SJCRH30 (cell line): ENCODE measurements at regions not wholly inside any gene's neighbourhood (a gene's known extent, or its start where the extent isn't known, plus 50 kb on each side); places are given as distances from the start of the nearest gene placed in this dataset.
A peak's percentile ranks its signal among the peaks of the same experiment; 100 is the strongest.

ENCODE experiments used
- DNase-seq, 2 experiments: peaks; one replicate each; pipeline ENCODE4 v3.0.0-alpha.2; 2015 to 2020
- H3K27ac ChIP-seq: fragments of 250-450 bp; sonication (Bioruptor Pico); 2 replicates; pipeline ENCODE4 v1.5.1; 2020; ENCODE audit warnings: mild to moderate bottlenecking, moderate library complexity
- H3K27me3 ChIP-seq: fragments of 250-450 bp; sonication (Bioruptor Pico); 2 replicates; pipeline ENCODE4 v1.5.1; 2020; ENCODE audit warnings: mild to moderate bottlenecking, moderate library complexity
- H3K36me3 ChIP-seq: fragments of 250-450 bp; sonication (Bioruptor Pico); 2 replicates; pipeline ENCODE4 v1.5.1; 2020; ENCODE audit warnings: mild to moderate bottlenecking, moderate library complexity
- H3K4me1 ChIP-seq: fragments of 250-450 bp; sonication (Bioruptor Pico); 2 replicates; pipeline ENCODE4 v1.5.1; 2020; ENCODE audit warnings: mild to moderate bottlenecking, moderate library complexity
- H3K4me3 ChIP-seq: fragments of 250-450 bp; sonication (Bioruptor Pico); 2 replicates; pipeline ENCODE4 v1.5.1; 2020; ENCODE audit warnings: mild to moderate bottlenecking, moderate library complexity
- H3K9me3 ChIP-seq: fragments of 250-450 bp; sonication (Bioruptor Pico); replicated peaks from 2 replicates; pipeline ENCODE4 v1.5.1; 2020; ENCODE audit warnings: mild to moderate bottlenecking, moderate library complexity

DNA sequence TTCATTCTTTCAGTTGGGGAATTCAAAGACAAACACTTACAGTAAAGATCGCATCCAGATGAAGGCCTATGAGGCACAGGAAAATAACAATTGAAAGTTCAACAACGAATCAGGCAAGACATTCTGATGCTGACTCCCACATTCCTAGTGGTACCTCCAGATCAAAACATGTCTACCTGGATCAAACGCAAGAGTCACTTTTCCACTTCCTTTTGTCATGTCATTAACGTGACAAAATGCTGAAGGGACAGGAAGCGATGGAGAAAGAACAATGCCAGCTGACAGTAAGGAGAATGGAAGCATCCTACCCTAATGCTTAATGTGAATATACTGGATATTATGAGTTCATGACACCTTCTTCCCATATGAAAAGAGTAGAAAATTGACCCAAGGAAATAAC lies 365.4 kb upstream of the CDH11 start:
- Histone ChIP-seq H3K4me3 (no peak overlapping the region), H3K9me3 (no peaks in the 10 kb centered on the region), H3K4me1 (peaks cover 17% of the 10 kb centered on the region), H3K27ac (no peak overlapping the region), H3K27me3 (no peaks in the 10 kb centered on the region), H3K36me3 (no peaks in the 10 kb centered on the region)
- no peak for DNase-seq

DNA sequence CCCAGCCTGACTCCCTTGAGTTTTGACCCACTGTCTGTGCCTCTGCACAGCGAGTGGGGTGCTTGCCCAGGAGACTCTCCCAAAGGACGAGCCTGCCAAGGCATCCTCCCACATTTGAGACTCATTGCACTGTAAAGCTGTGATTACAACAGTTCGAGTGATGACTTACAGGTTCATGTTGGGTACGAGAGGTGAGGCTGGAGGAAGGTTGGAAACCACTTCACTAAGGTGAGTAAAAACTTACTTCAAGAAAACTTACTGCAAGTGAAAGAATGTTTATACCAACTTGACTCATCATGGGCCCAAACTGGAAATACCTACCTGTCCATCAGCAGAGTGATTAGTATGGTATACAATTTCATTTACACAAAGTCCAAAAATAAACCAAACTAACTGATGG lies 360.1 kb upstream of the CDH11 start:
- no peak for DNase-seq
- Histone ChIP-seq H3K4me3 (no peak overlapping the region), H3K36me3 (no peaks in the 10 kb centered on the region), H3K9me3 (no peaks in the 10 kb centered on the region), H3K4me1 (no peaks in the 10 kb centered on the region), H3K27me3 (no peaks in the 10 kb centered on the region), H3K27ac (no peak overlapping the region)

DNA sequence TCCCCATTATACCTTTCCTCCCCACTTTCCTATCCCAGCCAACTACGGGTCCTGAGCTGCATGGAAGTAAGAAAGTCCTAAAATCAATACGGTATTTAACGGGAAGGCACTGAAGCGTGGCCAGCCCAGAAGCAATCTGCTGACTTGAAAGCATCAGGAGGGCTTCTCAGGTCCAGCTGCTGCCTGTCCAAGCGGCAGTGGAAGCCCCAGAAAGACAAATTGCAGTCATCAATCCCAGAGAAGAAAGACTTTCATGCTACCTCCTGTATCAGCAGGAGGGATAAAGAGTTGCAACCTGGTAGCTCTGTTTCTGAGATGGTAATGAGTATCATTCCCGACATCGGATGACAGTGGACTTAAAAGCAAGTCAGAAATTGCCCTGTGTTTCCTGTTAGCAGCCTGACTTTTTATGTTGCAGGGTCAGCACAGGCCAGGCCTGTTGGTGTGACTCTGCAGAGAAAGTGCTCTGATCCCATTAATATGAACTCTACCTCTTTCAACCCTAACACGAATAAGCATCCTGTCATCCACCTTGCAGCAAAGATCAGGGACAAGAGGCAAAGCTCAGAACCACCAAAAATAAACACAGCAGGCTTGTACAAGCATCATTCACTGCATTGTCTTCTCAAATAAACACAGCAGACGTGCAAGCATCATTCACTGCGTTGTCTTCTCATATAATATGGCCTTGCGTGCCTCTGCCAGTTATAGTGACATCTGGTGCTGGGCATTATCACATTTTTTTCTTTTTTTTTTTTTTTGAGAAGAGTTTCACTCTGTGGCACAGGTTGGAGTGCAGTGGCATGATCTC lies 358.6 kb upstream of the CDH11 start:
- no peak for DNase-seq
- no peak overlapping the region for H3K4me3 ChIP-seq
- no peaks in the 10 kb centered on the region for H3K9me3 ChIP-seq

DNA sequence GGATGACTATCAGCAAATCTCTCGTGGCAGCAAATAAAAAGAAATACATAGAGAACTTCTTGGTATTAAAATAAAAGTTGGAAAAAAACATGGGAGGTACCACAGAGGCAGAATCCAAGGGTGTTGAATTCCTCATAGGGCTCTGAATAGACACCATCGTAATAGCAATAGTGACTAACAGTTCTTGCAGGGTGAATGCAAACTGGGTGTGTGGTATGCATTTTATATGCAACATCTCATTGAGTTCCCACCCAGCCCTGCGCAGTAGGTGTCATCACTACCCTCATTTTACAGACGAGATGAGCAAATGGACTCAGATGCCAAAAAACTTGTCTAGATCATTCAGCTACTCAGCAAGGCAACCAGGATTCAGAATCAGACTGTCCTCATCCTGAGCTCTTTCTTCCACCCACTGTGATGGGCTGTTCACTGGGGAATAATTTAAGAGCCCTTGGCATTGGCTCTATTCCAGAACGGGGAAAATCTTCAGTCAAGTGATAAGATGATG lies 354.6 kb upstream of the CDH11 start:
- no peak for DNase-seq
- Histone ChIP-seq H3K4me3 (no peak overlapping the region), H3K36me3 (no peaks in the 10 kb centered on the region), H3K9me3 (no peaks in the 10 kb centered on the region; the same call in 1 of the 2 replicates), H3K4me1 (no peaks in the 10 kb centered on the region), H3K27ac (no peak overlapping the region), H3K27me3 (no peaks in the 10 kb centered on the region)

More for the DNA sequence above, 358.6 kb upstream of the CDH11 start:
- Histone ChIP-seq H3K36me3 (no peaks in the 10 kb centered on the region), H3K27me3 (no peaks in the 10 kb centered on the region), H3K27ac (no peak overlapping the region), H3K4me1 (no peaks in the 10 kb centered on the region)

DNA sequence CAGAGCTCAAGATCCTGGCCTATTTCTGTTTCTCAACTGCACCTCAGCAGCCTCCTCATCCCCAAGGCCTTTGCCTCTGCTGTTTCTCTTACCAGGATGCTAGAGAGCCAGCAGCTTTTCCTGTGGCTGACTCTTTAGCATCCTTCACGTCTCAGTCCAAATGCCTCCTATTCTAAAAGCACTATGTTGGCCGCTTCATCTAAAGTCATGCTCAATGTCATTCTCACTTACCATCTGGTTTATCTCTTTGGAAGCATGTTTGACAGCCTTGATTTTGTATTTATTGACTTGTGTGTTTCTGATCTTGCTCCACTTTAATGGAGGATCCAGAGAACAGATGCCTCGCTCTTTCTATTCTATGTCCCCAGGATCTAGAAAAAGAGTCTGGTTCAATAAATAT lies 351.8 kb upstream of the CDH11 start:
- no peaks in the 10 kb centered on the region for H3K36me3 ChIP-seq
- H3K27me3 ChIP-seq, result no peaks in the 10 kb centered on the region
- no peak overlapping the region for H3K4me3 ChIP-seq
- DNase-seq, result no peak
- no peak overlapping the region for H3K27ac ChIP-seq
- no peaks in the 10 kb centered on the region; the same call in 1 of the 2 replicates for H3K9me3 ChIP-seq
- no peaks in the 10 kb centered on the region; the same call in 1 of the 2 replicates for H3K4me1 ChIP-seq

DNA sequence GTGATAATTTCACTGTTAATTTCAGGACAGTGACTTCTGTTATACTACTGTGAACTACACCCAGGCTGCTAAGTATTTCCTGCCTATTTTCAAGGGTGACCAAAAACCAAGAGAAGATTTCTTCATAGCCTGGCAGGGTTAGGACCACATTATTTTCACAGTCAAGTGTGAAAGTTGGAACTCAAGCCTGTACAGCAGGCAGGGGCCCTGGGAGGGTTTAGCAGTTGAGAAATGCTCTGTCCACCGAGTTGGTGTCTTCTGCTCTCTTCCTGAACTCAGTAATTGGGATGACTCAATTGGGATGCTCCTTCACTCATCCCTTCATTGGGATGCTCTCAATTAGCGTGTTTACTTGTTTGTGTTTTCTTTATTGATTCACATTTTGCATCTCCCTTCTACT lies 347.3 kb upstream of the CDH11 start:
- Histone ChIP-seq H3K4me1 (peaks cover 8% of the 10 kb centered on the region), H3K4me3 (no peak overlapping the region), H3K9me3 (no peaks in the 10 kb centered on the region), H3K27me3 (no peaks in the 10 kb centered on the region), H3K36me3 (no peaks in the 10 kb centered on the region), H3K27ac (no peak overlapping the region)
- DNase-seq, result no peak

DNA sequence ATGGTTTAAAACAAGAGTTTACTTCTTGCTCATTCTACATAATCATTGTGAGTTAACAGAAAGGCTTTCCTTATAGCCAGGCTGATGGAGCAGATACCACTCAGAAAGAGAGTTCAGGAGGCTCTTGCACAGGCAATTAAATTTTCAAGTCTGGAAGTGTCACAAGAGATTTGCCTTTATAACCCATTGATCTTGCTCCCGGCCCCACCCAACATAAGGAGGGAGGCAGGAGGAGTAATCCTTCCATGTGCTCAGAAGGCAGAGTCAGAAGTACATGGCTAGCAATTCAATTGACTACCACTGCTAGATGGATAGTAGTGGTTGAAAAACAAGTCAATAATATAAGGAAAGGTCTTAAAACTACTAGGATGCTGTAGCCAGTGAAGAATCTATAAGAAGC lies 346.3 kb upstream of the CDH11 start:
- Histone ChIP-seq H3K36me3 (no peaks in the 10 kb centered on the region), H3K27ac (no peak overlapping the region), H3K4me1 (peaks cover 17% of the 10 kb centered on the region), H3K27me3 (no peaks in the 10 kb centered on the region), H3K4me3 (no peak overlapping the region), H3K9me3 (no peaks in the 10 kb centered on the region)
- DNase-seq, result no peak

DNA sequence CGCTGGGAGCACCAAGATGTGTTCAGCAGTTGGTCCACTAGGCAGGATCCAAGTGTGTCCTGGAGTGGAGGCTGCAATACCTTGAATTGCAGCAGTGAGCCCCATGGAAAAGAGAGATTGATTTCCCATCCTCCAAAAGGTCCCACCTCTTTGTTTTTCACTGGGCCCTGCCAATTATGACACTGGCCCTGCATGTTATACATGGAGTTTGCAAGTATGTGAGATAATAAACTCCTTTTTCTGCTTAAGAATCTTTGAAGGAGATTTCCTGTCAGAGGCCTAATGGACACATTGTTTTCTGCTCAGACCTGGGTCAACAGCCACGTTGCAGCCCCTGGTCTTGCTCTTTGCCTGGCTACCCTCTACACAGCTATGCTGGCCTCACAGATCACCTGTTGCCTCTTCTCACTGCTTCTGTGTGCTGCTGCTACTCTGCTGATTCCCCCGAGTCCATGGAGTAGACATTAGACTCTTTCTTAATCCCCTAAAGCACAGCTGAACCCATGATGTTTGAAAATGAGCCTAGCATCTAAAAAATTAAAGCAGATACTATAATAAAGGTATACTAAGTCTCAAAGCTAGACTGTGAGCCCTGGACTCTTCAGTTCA lies 341.9 kb upstream of the CDH11 start:
- H3K9me3 ChIP-seq, result no peaks in the 10 kb centered on the region
- no peaks in the 10 kb centered on the region for H3K27me3 ChIP-seq
- H3K36me3 ChIP-seq, result no peaks in the 10 kb centered on the region
- H3K4me1 ChIP-seq, result peaks cover 17% of the 10 kb centered on the region
- no peak overlapping the region for H3K4me3 ChIP-seq
- H3K27ac ChIP-seq, result peak overlapping the region; percentile 45
- DNase-seq, result peak; percentile 86 to 92

DNA sequence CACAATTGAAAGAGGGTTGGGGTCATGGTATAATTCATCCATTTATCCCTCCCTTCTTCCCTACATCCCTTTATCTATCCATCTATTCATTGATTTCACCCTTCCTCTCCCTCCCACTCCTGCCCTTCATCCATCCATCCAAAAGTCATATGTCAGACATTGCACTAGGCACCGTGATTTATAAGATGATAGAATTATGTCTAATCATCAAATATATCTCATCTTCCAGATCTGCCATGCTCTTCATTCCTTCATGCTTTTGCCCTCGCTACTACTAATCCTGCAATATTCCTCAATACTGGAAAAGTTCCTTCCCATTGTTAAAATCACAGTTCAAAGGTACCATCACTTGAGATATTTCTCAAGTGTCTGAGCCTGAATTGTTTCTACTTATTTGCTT lies 335.2 kb upstream of the CDH11 start:
- H3K9me3 ChIP-seq, result no peaks in the 10 kb centered on the region

DNA sequence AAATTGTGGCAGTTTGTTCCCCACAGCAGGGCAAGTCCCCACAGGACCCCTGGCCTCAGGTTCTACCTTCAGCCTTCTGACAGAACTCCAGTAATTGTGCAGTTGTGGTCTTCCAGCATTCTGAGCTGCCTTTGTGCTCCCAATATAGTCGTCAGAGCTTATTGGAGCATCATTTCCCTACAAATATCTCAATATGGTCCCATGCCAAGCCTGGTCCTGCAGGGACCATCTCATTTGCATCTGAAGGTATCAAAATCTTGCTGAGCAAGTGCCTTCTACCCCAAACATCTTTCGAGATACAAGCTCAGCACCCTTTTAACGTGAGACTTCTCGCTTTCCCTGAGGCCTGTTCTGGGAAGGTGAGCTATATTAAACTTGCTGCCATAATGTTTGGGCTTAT lies 333.9 kb upstream of the CDH11 start:
- DNase-seq, result no peak
- no peak overlapping the region for H3K4me3 ChIP-seq
- H3K27ac ChIP-seq, result no peak overlapping the region
- H3K4me1 ChIP-seq, result peaks cover 8% of the 10 kb centered on the region; the same call in 1 of the 2 replicates
- no peaks in the 10 kb centered on the region for H3K27me3 ChIP-seq
- no peaks in the 10 kb centered on the region for H3K36me3 ChIP-seq
- peaks cover 3% of the 10 kb centered on the region; the same call in 1 of the 2 replicates for H3K9me3 ChIP-seq

More for the DNA sequence above, 335.2 kb upstream of the CDH11 start:
- H3K27me3 ChIP-seq, result no peaks in the 10 kb centered on the region
- H3K36me3 ChIP-seq, result no peaks in the 10 kb centered on the region
- H3K4me1 ChIP-seq, result peaks cover 8% of the 10 kb centered on the region; the same call in 1 of the 2 replicates
- no peak for DNase-seq
- no peak overlapping the region for H3K4me3 ChIP-seq
- H3K27ac ChIP-seq, result no peak overlapping the region

DNA sequence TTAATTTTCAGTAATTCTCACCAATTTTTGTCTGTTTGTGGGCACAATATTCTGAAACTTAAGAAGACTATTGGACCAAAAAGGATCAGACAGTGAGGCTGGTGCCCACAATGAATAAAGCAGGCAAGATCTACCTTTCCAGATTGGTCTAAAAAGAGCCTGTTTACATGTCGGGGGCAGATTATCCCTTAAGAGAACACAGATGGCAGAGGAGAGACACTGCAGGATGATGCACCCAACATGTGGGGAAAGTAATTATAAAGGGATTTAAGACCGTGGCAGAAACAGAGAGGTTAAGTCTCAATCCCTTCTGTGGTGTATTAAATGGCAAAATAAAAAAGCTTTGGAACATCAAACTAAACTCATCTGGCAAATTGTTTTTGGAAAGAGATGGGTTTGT lies 331.8 kb upstream of the CDH11 start:
- Histone ChIP-seq H3K4me1 (peaks cover 8% of the 10 kb centered on the region; the same call in 1 of the 2 replicates), H3K27me3 (no peaks in the 10 kb centered on the region), H3K4me3 (no peak overlapping the region), H3K36me3 (no peaks in the 10 kb centered on the region), H3K9me3 (peaks cover 4% of the 10 kb centered on the region), H3K27ac (no peak overlapping the region)
- peak in 1 of 2 experiments; percentile 28 for DNase-seq

DNA sequence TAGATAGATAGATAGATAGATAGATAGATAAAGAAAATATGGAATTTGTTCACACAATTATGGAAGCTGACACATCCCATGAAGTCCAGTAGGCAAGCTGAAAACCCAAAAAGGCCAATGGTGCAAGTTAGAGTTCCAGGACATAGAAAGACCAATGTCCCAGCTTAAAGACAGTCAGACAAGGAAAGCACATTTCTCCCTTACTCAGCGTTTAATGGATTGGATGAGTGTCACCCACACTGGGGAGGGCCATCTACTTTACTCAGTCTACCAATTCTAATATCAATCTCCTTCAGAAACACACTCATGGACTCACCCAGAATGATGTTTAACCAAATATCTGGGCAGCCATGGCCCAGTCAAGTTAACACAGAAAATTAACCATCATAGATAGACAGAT lies 327.7 kb upstream of the CDH11 start:
- H3K36me3 ChIP-seq, result no peaks in the 10 kb centered on the region
- H3K27me3 ChIP-seq, result no peaks in the 10 kb centered on the region
- peaks cover 22% of the 10 kb centered on the region for H3K9me3 ChIP-seq
- no peak for DNase-seq
- H3K27ac ChIP-seq, result no peak overlapping the region
- H3K4me1 ChIP-seq, result peaks cover 8% of the 10 kb centered on the region; the same call in 1 of the 2 replicates
- H3K4me3 ChIP-seq, result no peak overlapping the region

DNA sequence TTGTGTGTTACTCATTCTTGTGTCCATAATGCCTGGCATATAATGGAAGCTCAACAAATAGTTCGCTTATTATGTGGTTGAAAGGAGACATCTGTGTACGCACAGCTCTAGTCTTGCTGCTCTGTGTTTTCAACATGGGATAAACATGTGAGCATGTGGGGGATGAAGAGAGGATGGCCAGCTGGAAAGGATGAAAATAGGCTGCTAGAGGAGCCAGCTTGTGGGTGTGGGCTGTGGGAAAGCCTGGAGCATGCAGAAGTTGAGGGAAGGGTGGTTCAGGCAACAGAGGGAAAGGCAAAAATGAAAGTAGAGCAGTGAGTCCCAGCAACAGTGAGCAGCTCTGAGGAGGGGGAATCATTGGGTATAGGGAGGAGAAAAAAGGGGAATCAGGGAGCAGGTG lies 324.6 kb upstream of the CDH11 start:
- Histone ChIP-seq H3K9me3 (peaks cover 20% of the 10 kb centered on the region), H3K27ac (no peak overlapping the region), H3K36me3 (no peaks in the 10 kb centered on the region), H3K4me1 (peaks cover 4% of the 10 kb centered on the region), H3K4me3 (no peak overlapping the region), H3K27me3 (no peaks in the 10 kb centered on the region)
- no peak for DNase-seq

DNA sequence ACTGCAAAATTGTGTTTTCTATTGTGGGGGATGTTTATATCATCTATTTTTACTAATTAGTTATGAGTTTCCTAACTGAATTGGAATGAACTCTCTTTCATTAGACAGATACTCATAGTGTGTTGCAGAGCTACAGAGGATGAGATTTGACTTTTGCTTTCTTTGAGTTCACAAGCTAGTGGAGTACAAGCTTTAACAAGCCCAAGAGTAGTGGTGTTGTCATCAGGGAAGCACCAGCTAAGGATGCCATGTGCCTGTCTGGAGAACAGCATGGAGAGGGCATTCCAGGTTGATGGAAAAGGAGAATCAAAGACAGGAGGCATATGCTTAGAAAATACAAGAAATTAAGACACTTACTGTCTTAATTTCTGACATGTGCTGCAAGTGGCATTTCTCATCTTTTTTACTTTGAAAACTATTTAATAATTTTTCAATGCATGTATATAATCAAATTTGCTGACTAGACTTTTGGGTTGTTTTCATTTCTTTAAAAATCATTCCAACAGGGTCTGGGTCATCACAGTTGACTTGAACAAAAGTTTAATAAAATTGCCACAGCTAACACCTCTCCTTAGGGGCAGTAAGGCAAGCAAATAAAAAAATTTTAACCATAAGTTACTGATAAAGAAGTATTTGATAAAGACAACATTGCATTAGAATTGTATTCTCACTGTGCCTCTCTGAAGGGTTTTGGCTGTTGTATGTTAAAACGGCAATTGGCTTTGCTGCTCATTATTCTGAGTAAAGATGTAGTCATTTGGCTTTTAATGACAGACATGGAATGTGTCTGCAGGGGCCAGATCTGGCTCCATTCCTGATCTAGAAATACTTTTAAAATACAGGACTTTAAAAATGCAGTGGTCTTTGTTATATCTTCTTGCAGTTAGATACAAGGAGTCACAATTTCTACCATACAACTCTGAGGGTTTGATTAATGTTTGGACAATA lies 323.7 kb upstream of the CDH11 start:
- no peaks in the 10 kb centered on the region for H3K27me3 ChIP-seq
- H3K4me3 ChIP-seq, result no peak overlapping the region
- peaks cover 11% of the 10 kb centered on the region for H3K4me1 ChIP-seq
- DNase-seq, result no peak
- H3K36me3 ChIP-seq, result no peaks in the 10 kb centered on the region
- no peak overlapping the region for H3K27ac ChIP-seq
- H3K9me3 ChIP-seq, result peaks cover 20% of the 10 kb centered on the region
